Naive thymus-derived CD4-positive, alpha-beta T cell (primary cell): ENCODE measurements at regions not wholly inside any gene's neighbourhood (a gene's known extent, or its start where the extent isn't known, plus 50 kb on each side); places are given as distances from the start of the nearest gene placed in this dataset.

Experiments used
- ATAC-seq: fragments of 150-1000 bp; cut with Tn5 transposase; 2 replicates; pipeline ENCODE4 v1.10.0; 2021; ENCODE audit warnings: mild to moderate bottlenecking, moderate library complexity
- CTCF ChIA-PET: fragments of 350-600 bp; sonication (Branson Sonifier 250); formaldehyde crosslinking; loops from one replicate; lab custom pipeline; 2021; ENCODE audit warnings: antibody characterized with exemption; lab: Charles Lee
- POLR2A ChIA-PET: fragments of 350-600 bp; sonication (Branson Sonifier 250); formaldehyde crosslinking; loops from one replicate; lab custom pipeline; 2021; ENCODE audit warnings: antibody characterized with exemption, inconsistent platforms; lab: Charles Lee
- DNase-seq, 9 donors: peaks; one replicate each; pipeline versions ENCODE4 v3.0.0 to v3.0.0-alpha.2; 2020 to 2022; ENCODE audit warnings: mixed read lengths in 1 of 9
- H3K27ac ChIP-seq: one replicate; pipeline ENCODE4 v1.7.0; 2013; ENCODE audit warnings: mild to moderate bottlenecking, low read depth, low read length, moderate library complexity
- H3K27me3 ChIP-seq, 2 donors: one replicate each; pipeline ENCODE4 v1.7.0; 2013; ENCODE audit warnings: low read length in 2 of 2, mild to moderate bottlenecking in 2 of 2, moderate library complexity in 2 of 2; ENCODE audit not compliant: control insufficient read depth in 2 of 2, insufficient read depth in 2 of 2
- H3K36me3 ChIP-seq, 3 experiments: 1 replicate in 2 of 3; 2 replicates in 1 of 3; pipeline ENCODE4 v1.7.0; 2013; ENCODE audit warnings: low read length in 3 of 3, mild to moderate bottlenecking in 3 of 3, moderate library complexity in 1 of 3; ENCODE audit not compliant: insufficient read depth in 3 of 3, control insufficient read depth in 2 of 3
- H3K4me1 ChIP-seq, 2 donors: one replicate each; pipeline ENCODE4 v1.7.0; 2013; ENCODE audit warnings: low read length in 2 of 2, mild to moderate bottlenecking in 2 of 2, moderate library complexity in 1 of 2; ENCODE audit not compliant: control insufficient read depth in 2 of 2, insufficient read depth in 2 of 2
- H3K4me3 ChIP-seq: 2 replicates; pipeline ENCODE4 v1.7.0; 2013; ENCODE audit warnings: mild to moderate bottlenecking, low read length
- H3K9me3 ChIP-seq, 3 experiments: 1 replicate in 2 of 3; 2 replicates in 1 of 3; pipeline ENCODE4 v1.7.0; 2013; ENCODE audit warnings: low read length in 3 of 3; ENCODE audit not compliant: control insufficient read depth in 2 of 3
- H3K27ac Mint-ChIP-seq, 9 donors: one replicate each; pipeline ENCODE4 v1.8.0; 2020 to 2022; ENCODE audit warnings: mixed read lengths in 9 of 9, mild to moderate bottlenecking in 8 of 9, moderate library complexity in 5 of 9, inconsistent platforms in 2 of 9
- H3K27me3 Mint-ChIP-seq, 5 donors: one replicate each; pipeline ENCODE4 v1.8.0; 2021 to 2022; ENCODE audit warnings: mixed read lengths in 5 of 5, mild to moderate bottlenecking in 1 of 5
- H3K36me3 Mint-ChIP-seq, 5 donors: one replicate each; pipeline ENCODE4 v1.8.0; 2020 to 2022; ENCODE audit warnings: mixed read lengths in 5 of 5, mild to moderate bottlenecking in 3 of 5, inconsistent platforms in 1 of 5
- H3K4me1 Mint-ChIP-seq, 7 donors: one replicate each; pipeline ENCODE4 v1.8.0; 2020 to 2022; ENCODE audit warnings: mixed read lengths in 7 of 7, mild to moderate bottlenecking in 3 of 7, inconsistent platforms in 1 of 7
- H3K4me3 Mint-ChIP-seq, 10 donors: one replicate each; pipeline ENCODE4 v1.8.0; 2020 to 2022; ENCODE audit warnings: mild to moderate bottlenecking in 10 of 10, mixed read lengths in 10 of 10, moderate library complexity in 6 of 10, inconsistent platforms in 2 of 10
- H3K9me3 Mint-ChIP-seq, 11 donors: one replicate each; pipeline ENCODE4 v1.8.0; 2020 to 2022; ENCODE audit warnings: mixed read lengths in 11 of 11, mild to moderate bottlenecking in 4 of 11, inconsistent platforms in 1 of 11, moderate library complexity in 1 of 11
- intact Hi-C, 2 donors: fragments of 100-400 bp; cut with micrococcal nuclease; formaldehyde crosslinking; loops; one replicate each; pipeline ENCODE4 v1.15.1; 2023

DNA sequence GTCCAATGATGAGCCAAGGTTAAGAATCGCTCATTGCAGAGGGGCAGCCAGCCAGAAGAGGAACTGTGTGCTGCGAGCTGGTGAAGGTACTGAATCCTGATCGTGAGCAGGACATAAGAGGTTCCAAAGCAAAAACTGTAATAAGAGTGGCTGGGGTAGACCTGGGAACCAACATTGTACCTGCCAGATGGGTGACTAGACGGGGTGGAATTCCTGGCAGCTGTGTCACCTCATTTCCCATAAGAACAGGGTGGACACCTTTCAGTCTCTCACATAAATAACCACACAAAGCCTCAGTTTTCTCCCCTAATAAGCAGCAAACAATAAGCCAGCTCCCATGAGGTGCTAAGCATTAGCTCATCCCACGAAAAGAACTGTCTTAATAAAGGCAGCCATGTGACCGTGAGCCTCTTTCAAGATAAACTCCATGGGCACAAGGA lies 290.3 kb downstream of the SOX9 start:
- no peaks in the 10 kb centered on the region for H3K4me1 ChIP-seq
- H3K4me3 ChIP-seq = no peak overlapping the region
- no peak overlapping the region for H3K27ac ChIP-seq
- intact Hi-C loops = no loop called here
- H3K27me3 ChIP-seq = no peaks in the 10 kb centered on the region
- ChIA-PET CTCF (no interaction called here), POLR2A (no interaction called here)
- DNase-seq (no peak), ATAC-seq (no peak)
- Mint-ChIP-seq H3K4me1 (no peaks in the 10 kb centered on the region), H3K36me3 (no peaks in the 10 kb centered on the region), H3K27me3 (peaks cover 0 to 20% (median 4%) of the 10 kb centered on the region in 5 donors), H3K4me3 (no peak overlapping the region), H3K27ac (no peak overlapping the region), H3K9me3 (peaks cover 0 to 16% (median 7%) of the 10 kb centered on the region in 11 donors)
- H3K36me3 ChIP-seq = no peaks in the 10 kb centered on the region
- H3K9me3 ChIP-seq = no peaks in the 10 kb centered on the region

DNA sequence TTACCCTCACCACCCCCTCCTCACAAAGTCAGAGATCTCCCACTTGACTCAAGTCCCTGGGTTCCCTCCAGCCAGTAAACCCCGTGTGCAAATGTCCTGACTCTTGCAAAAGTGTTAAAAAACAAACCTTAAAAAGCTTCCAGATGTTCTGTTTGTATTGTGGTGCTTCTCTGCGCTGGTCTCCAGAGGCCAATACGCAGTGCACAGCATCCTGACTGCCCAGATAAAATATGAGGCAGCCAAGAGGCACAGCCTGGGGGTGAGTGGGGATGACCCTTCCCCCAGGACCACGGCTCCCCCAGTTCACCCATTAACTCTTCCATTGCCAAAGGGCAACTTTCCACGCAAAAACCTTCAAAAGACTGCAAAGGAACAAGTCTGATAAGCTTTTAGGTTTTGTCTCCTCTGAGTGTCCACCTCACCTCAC lies 291.8 kb downstream of the SOX9 start:
- H3K4me1 Mint-ChIP-seq = no peaks in the 10 kb centered on the region
- peaks cover 0 to 24% (median 9%) of the 10 kb centered on the region in 11 donors for H3K9me3 Mint-ChIP-seq
- no peak overlapping the region for H3K4me3 ChIP-seq
- peaks cover 0 to 4% (median 0%) of the 10 kb centered on the region in 5 donors for H3K36me3 Mint-ChIP-seq
- CTCF ChIA-PET = no interaction called here
- no peak overlapping the region for H3K27ac Mint-ChIP-seq
- H3K36me3 ChIP-seq = no peaks in the 10 kb centered on the region
- H3K4me1 ChIP-seq = no peaks in the 10 kb centered on the region
- POLR2A ChIA-PET = no interaction called here
- intact Hi-C loops = no loop called here
- ATAC-seq = no peak
- H3K27ac ChIP-seq = no peak overlapping the region
- H3K4me3 Mint-ChIP-seq = no peak overlapping the region
- H3K9me3 ChIP-seq = peaks cover 0 to 2% (median 2%) of the 10 kb centered on the region in 3 experiments
- DNase-seq = no peak
- no peaks in the 10 kb centered on the region for H3K27me3 ChIP-seq
- peaks cover 0 to 20% (median 4%) of the 10 kb centered on the region in 5 donors for H3K27me3 Mint-ChIP-seq

DNA sequence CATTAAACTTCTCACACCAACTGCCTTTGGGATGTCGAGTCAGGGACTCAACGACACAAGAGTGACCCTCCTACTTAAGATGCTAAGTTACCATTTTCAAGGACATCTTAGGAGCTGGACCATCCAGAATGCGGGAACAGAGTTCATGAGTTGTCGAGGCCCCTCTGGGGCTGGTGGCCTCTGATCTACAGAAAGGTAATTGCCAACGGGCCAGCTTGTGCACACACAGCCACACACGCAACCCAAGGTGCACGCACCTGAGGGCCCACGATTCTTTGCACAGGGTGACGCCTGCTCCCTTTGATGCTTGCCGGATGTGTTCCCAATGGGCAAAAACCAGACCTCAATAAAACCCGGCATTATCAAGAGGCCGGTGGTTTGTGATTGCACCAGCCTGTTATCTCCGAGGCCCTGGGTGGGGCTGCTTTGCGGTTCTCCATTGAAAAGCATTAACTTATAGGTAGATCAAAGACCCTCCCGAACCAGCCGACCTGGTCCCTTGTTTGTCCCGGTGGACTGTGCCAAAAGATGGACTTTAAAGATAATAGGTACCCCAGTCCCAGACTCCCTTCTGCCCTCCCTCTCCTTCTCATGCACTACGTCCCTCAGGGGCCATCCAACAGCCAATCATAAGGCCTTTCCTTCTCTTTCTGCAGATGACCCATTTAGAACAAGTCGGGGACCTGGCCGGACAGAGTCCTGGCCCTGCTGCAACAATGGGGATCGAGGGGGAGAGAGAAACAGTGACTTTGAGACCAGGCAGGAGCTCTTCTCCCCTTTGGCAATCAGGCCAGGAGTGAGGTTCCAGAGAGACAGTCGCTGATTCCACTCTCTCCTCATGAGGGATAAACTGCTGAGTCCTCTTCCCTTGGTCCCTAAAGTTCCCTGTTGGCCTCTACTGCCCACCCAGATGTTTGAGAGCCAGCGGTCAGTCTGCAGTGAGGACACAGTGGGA lies 292.5 kb downstream of the SOX9 start:
- peaks cover 4 to 30% (median 13%) of the 10 kb centered on the region in 11 donors for H3K9me3 Mint-ChIP-seq
- Histone ChIP-seq H3K36me3 (no peaks in the 10 kb centered on the region), H3K4me1 (no peaks in the 10 kb centered on the region), H3K4me3 (no peak overlapping the region), H3K27me3 (no peaks in the 10 kb centered on the region), H3K9me3 (peaks cover 0 to 8% (median 5%) of the 10 kb centered on the region in 3 experiments), H3K27ac (no peak overlapping the region)
- no peak overlapping the region for H3K4me3 Mint-ChIP-seq
- ATAC-seq (no peak), DNase-seq (no peak)
- no peak overlapping the region for H3K27ac Mint-ChIP-seq
- intact Hi-C loops = no loop called here
- CTCF ChIA-PET = no interaction called here
- no peaks in the 10 kb centered on the region for H3K4me1 Mint-ChIP-seq
- peaks cover 0 to 20% (median 4%) of the 10 kb centered on the region in 5 donors for H3K27me3 Mint-ChIP-seq
- POLR2A ChIA-PET = no interaction called here
- peaks cover 0 to 7% (median 3%) of the 10 kb centered on the region in 5 donors for H3K36me3 Mint-ChIP-seq

DNA sequence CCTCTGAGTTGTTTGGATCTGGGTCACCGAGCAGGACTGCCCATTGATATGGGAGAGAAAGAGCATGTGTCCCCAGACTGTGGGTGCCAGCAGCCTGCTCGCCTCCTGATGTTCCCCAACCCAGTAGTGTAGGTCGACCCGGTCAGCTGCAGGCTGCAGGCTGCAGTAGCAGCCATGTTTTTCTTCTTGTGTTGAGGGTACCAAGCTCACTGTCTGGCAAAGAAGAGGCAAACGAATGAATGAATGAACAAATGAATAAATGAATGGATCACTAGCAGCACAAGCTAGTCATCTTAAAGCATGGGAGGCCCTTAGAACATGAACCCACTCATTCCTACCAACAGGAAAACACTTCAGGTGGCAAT lies 293.2 kb downstream of the SOX9 start:
- no peaks in the 10 kb centered on the region for H3K4me1 Mint-ChIP-seq
- no peaks in the 10 kb centered on the region for H3K36me3 ChIP-seq
- no peak for ATAC-seq
- no peak overlapping the region for H3K27ac Mint-ChIP-seq
- peaks cover 0 to 8% (median 4%) of the 10 kb centered on the region in 5 donors for H3K36me3 Mint-ChIP-seq
- H3K4me3 ChIP-seq = no peak overlapping the region
- H3K27me3 Mint-ChIP-seq = peaks cover 0 to 20% (median 4%) of the 10 kb centered on the region in 5 donors
- no peaks in the 10 kb centered on the region for H3K4me1 ChIP-seq
- POLR2A ChIA-PET = no interaction called here
- no peaks in the 10 kb centered on the region for H3K27me3 ChIP-seq
- no peak overlapping the region for H3K27ac ChIP-seq
- intact Hi-C loops = no loop called here
- H3K9me3 ChIP-seq = peaks cover 0 to 8% (median 5%) of the 10 kb centered on the region in 3 experiments
- peaks cover 6 to 37% (median 17%) of the 10 kb centered on the region in 11 donors for H3K9me3 Mint-ChIP-seq
- H3K4me3 Mint-ChIP-seq = no peak overlapping the region
- no peak for DNase-seq
- CTCF ChIA-PET = no interaction called here

DNA sequence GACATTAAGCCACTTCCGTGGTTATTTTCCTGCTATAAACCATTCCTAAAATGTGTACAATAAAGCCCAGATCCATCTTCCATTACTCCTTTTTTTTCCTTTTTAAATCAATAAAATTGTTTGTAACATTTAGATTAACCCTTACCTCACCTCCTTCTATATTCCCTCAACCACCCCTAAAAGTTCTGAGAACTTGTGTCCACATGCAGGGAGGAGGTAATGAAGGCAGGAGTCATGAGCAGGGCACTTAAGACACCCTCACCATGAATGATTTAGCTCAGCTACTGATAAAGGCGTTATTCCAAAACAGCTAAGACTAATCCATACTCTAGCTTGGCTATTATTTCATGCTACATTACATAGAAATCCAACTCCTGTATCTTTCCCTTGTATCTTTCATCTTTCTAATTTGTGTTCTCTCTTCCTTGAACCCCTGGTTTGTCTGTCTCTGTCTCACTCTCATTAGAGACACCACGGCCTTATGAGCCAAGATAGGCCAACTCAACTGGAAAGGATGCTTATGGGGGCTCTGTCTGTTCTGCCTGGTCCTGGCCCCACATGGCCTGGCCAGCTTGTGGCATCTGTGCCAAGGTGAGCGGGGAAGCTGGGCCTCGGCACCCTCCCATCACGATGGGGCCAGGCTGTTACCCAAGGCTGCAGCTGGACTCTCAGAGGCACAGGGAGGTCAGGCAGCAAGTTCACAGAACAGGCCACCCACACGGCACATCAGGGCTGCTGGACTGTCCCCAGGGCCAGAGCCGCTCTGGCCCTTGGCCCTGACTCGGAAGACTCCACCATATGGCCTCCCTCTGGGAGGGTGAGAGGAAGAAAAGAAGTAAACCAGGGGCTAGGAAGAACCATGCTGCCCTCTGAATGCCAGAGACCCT lies 294.4 kb downstream of the SOX9 start:
- Mint-ChIP-seq H3K27me3 (peaks cover 0 to 23% (median 4%) of the 10 kb centered on the region in 5 donors), H3K4me1 (no peaks in the 10 kb centered on the region), H3K27ac (no peak overlapping the region), H3K36me3 (peaks cover 0 to 8% (median 4%) of the 10 kb centered on the region in 5 donors), H3K9me3 (peaks cover 6 to 38% (median 14%) of the 10 kb centered on the region in 11 donors), H3K4me3 (no peak overlapping the region)
- Histone ChIP-seq H3K27ac (no peak overlapping the region), H3K4me1 (no peaks in the 10 kb centered on the region), H3K27me3 (no peaks in the 10 kb centered on the region), H3K9me3 (peaks cover 0 to 8% (median 5%) of the 10 kb centered on the region in 3 experiments), H3K36me3 (no peaks in the 10 kb centered on the region), H3K4me3 (no peak overlapping the region)
- ChIA-PET POLR2A (no interaction called here), CTCF (no interaction called here)
- ATAC-seq (no peak), DNase-seq (no peak)
- intact Hi-C loops = no loop called here

DNA sequence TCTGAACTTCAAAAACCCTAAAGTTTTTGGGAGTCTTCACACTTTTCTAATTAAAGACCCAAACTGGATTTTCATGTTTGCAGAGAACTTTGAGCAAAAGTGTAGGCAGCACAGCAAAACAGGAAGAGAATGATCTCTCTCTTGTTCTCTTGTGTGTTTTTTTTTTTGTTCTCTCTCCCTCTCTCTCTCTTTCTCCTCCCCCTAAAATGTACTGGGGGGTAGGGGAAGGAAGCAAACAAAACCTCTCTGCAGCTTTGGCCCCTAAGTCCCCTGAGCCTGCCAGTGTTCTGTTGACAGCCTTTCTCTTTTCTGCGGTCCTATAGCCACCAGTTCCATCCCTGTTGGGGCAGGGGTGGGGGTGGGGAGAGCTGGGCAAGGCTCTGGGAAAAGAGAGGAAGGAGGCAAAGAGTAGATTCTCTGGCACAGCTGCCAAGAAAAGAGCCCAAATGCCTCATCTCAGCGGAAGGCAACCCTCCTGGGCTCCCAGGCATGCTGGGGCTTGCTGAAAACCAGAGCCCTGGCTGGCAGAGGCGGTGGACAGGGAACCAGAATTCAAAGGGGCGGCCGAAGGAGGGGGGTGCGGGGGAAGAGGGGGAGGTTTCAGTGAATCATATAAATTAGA lies 295.3 kb downstream of the SOX9 start:
- intact Hi-C loops = no loop called here

More for the DNA sequence above, 295.3 kb downstream of the SOX9 start:
- no peak for DNase-seq
- H3K4me3 Mint-ChIP-seq = no peak overlapping the region
- Histone ChIP-seq H3K36me3 (no peaks in the 10 kb centered on the region), H3K4me1 (no peaks in the 10 kb centered on the region), H3K4me3 (no peak overlapping the region), H3K27ac (no peak overlapping the region), H3K9me3 (peaks cover 0 to 8% (median 5%) of the 10 kb centered on the region in 3 experiments), H3K27me3 (no peaks in the 10 kb centered on the region)
- H3K36me3 Mint-ChIP-seq = peaks cover 0 to 8% (median 4%) of the 10 kb centered on the region in 5 donors
- no peak overlapping the region for H3K27ac Mint-ChIP-seq
- POLR2A ChIA-PET = no interaction called here
- H3K9me3 Mint-ChIP-seq = peaks cover 5 to 38% (median 14%) of the 10 kb centered on the region in 11 donors
- H3K27me3 Mint-ChIP-seq = peaks cover 0 to 27% (median 4%) of the 10 kb centered on the region in 5 donors
- CTCF ChIA-PET = no interaction called here
- ATAC-seq = no peak
- no peaks in the 10 kb centered on the region for H3K4me1 Mint-ChIP-seq
